Thyroid gland (tissue), 4 donors: ENCODE measurements at regions not wholly inside any gene's neighbourhood (a gene's known extent, or its start where the extent isn't known, plus 50 kb on each side); places are given as distances from the start of the nearest gene placed in this dataset.
A peak's percentile ranks its signal among the peaks of the same experiment; 100 is the strongest.

ENCODE experiments used
- CTCF ChIP-seq, 6 experiments: fragments of 200-600 bp in 3 of 6; fragments of 450-650 bp in 3 of 6; sonication (generic) in 3 of 6; IDR thresholded peaks; one replicate each; pipeline ENCODE4 v1.5.1; 2016 to 2019; ENCODE audit warnings: antibody characterized with exemption in 6 of 6, mild to moderate bottlenecking in 2 of 6, inconsistent platforms in 1 of 6, moderate library complexity in 1 of 6
- POLR2A ChIP-seq, 2 donors: fragments of 450-650 bp; IDR thresholded peaks; one replicate each; pipeline ENCODE4 v1.6.1; 2017; ENCODE audit warnings: antibody characterized with exemption in 2 of 2, mild to moderate bottlenecking in 2 of 2, moderate library complexity in 1 of 2

DNA sequence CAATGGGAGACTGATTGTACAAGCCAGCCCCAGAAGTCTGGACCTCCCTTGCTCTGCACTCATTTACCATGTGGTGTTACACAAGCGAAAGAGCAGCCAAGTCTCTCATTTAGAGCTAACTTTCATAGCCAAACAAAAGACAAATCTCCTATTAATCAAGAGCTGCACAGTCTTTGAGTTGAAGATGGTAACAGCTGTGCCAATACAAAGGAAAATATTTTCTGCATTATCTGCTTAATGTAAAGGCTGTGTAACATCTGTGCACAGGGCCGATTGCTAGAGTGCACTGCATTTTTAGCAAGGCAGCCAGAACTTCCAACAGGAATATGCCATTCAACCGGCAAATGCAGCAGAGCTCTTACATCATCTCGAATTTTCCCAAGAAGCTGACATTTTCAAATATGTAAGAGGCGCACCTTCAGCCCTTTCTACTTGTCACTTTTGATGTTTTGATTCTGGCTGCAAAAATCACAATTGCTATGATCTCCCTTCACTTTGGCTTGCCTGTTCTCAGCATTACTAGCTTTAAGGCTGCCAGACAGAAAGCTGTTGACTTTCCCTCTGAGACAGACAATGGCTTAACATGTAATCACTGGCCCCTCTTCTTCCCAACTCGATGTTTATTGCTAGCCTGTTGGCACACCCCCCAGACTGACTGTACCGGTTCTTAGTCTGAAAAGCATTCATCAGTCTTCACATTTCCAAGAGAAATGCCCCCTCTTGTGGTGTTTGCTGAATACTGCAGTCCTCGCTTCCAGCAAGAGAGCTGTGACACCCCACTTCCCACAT, 96.9 kb upstream of the TANK start:
- TF ChIP-seq CTCF (IDR thresholded peaks at IDR 0.05) = peak; percentile 77 to 88 (median 84)
- no peak for TF ChIP-seq POLR2A (IDR thresholded peaks at IDR 0.05)
